Neural crest cell (in vitro differentiated cells): ENCODE measurements at regions not wholly inside any gene's neighbourhood (a gene's known extent, or its start where the extent isn't known, plus 50 kb on each side); places are given as distances from the start of the nearest gene placed in this dataset.

Source experiments
- DNase-seq: peaks from one replicate; pipeline ENCODE4 v3.0.0; 2021; ENCODE audit warnings: low read depth, mixed read lengths, low spot score
- H3K27ac Mint-ChIP-seq: one replicate; pipeline ENCODE4 v1.8.0; 2021; ENCODE audit warnings: mild to moderate bottlenecking, mixed read lengths; ENCODE audit not compliant: unreplicated experiment
- H3K27me3 Mint-ChIP-seq: 2 replicates; pipeline ENCODE4 v1.8.0; 2021; ENCODE audit warnings: low read depth, mild to moderate bottlenecking, mixed read lengths
- H3K36me3 Mint-ChIP-seq: 2 replicates; pipeline ENCODE4 v1.8.0; 2021; ENCODE audit warnings: low read depth, mild to moderate bottlenecking, mixed read lengths
- H3K4me1 Mint-ChIP-seq: 2 replicates; pipeline ENCODE4 v1.8.0; 2021; ENCODE audit warnings: mixed read lengths
- H3K4me3 Mint-ChIP-seq: one replicate; pipeline ENCODE4 v1.8.0; 2021; ENCODE audit warnings: mild to moderate bottlenecking, mixed read lengths
- H3K9me3 Mint-ChIP-seq: 2 replicates; pipeline ENCODE4 v1.8.0; 2021; ENCODE audit warnings: mixed read lengths
- TF ChIP-seq, protein P1 (sequence below): fragments of 200-600 bp; sonication (generic); conservative IDR thresholded peaks from 2 replicates; pipeline ENCODE4 v1.5.0; 2021; ENCODE audit warnings: antibody characterized with exemption, mild to moderate bottlenecking

GRCh38 chrX:40996886-40997530, 88.2 kb upstream of the USP9X start:
- no peak for DNase-seq
- H3K27ac Mint-ChIP-seq = peak overlapping the region; percentile 96

GRCh38 chrX:40998123-40998522, 87.1 kb upstream of the USP9X start:
- Mint-ChIP-seq H3K36me3 (peaks cover 10% of the 10 kb centered on the region), H3K27ac (no peak overlapping the region), H3K27me3 (no peaks in the 10 kb centered on the region), H3K4me1 (peaks cover 11% of the 10 kb centered on the region), H3K9me3 (peaks cover 12% of the 10 kb centered on the region), H3K4me3 (no peak overlapping the region)
- DNase-seq = no peak
- TF ChIP-seq, protein P1, sequence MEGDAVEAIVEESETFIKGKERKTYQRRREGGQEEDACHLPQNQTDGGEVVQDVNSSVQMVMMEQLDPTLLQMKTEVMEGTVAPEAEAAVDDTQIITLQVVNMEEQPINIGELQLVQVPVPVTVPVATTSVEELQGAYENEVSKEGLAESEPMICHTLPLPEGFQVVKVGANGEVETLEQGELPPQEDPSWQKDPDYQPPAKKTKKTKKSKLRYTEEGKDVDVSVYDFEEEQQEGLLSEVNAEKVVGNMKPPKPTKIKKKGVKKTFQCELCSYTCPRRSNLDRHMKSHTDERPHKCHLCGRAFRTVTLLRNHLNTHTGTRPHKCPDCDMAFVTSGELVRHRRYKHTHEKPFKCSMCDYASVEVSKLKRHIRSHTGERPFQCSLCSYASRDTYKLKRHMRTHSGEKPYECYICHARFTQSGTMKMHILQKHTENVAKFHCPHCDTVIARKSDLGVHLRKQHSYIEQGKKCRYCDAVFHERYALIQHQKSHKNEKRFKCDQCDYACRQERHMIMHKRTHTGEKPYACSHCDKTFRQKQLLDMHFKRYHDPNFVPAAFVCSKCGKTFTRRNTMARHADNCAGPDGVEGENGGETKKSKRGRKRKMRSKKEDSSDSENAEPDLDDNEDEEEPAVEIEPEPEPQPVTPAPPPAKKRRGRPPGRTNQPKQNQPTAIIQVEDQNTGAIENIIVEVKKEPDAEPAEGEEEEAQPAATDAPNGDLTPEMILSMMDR = no peak

More at GRCh38 chrX:40996886-40997530, 88.2 kb upstream of the USP9X start:
- peak overlapping the region; percentile 82 for H3K4me3 Mint-ChIP-seq
- peaks cover 10% of the 10 kb centered on the region for H3K36me3 Mint-ChIP-seq
- TF ChIP-seq, protein P1 = no peak
- H3K27me3 Mint-ChIP-seq = no peaks in the 10 kb centered on the region
- H3K4me1 Mint-ChIP-seq = peaks cover 11% of the 10 kb centered on the region
- peaks cover 12% of the 10 kb centered on the region for H3K9me3 Mint-ChIP-seq

DNA sequence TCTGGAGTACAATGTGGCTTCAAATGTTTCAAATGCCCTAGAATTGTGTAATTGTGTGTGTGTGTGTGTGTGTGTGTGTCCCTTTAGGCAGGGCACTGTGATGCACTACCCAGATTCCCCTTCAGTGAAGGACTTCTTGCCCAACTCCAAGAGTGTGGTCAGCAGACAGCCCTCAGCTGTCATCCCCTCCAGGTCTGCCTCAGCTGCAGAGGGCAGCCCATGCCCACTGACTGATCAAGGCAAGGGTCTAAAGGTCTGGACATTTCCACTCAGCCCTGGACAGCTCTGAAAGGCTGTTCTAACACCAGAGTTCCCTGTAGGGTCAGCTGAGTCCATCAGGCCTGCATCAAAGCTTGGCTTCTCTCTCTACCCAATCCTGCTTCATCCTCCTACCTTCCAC, 83.9 kb upstream of the USP9X start:
- Mint-ChIP-seq H3K4me1 (peaks cover 18% of the 10 kb centered on the region), H3K9me3 (peaks cover 8% of the 10 kb centered on the region), H3K27me3 (no peaks in the 10 kb centered on the region), H3K4me3 (no peak overlapping the region), H3K27ac (no peak overlapping the region), H3K36me3 (peaks cover 3% of the 10 kb centered on the region)
- DNase-seq = no peak
- TF ChIP-seq, protein P1 = no peak

GRCh38 chrX:41002026-41002425, 83.2 kb upstream of the USP9X start:
- Mint-ChIP-seq H3K9me3 (peaks cover 4% of the 10 kb centered on the region), H3K27ac (no peak overlapping the region)
- TF ChIP-seq, protein P1 = no peak

DNA sequence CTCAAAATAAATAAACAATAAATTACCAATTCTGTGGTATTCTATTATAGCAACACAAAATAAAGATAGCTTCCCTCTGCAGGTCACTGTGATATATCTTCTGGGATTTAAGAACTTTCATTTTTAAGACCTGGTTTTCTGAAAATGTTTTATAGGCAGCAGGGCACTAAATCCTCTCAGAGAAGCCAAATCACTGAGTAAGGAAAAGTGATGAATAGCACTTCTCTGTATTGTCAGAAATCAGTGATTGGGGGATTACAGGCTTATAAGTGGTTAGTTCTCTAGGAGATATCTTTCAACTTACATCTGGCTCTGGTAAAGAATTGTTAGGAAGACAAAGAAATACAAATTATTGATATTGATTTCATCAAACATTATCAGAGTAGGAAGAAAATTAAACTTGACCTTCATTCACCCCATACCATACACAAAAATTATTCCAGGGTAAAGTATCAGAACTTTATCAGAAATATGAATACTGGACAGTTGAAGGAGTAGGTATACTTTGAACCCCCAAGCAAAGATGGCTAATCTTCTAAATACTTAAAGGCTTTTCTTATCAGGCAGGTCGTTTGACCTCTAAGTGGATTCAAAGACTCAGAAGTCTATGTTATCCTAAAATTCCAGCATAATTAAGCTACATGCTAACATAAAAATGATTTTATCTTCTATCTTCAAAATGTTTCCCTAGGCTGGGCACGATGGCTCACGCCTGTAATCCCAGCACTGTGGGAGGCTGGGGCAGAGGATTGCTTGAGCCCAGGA, 81.6 kb upstream of the USP9X start:
- Mint-ChIP-seq H3K4me1 (peaks cover 11% of the 10 kb centered on the region), H3K27me3 (no peaks in the 10 kb centered on the region)
- no peak for DNase-seq

More at GRCh38 chrX:41002026-41002425, 83.2 kb upstream of the USP9X start:
- Mint-ChIP-seq H3K4me1 (peaks cover 14% of the 10 kb centered on the region), H3K4me3 (no peak overlapping the region), H3K36me3 (no peaks in the 10 kb centered on the region), H3K27me3 (no peaks in the 10 kb centered on the region)
- no peak for DNase-seq

More for the DNA sequence above, 81.6 kb upstream of the USP9X start:
- H3K36me3 Mint-ChIP-seq = no peaks in the 10 kb centered on the region
- H3K27ac Mint-ChIP-seq = no peak overlapping the region
- TF ChIP-seq, protein P1 = no peak
- no peak overlapping the region for H3K4me3 Mint-ChIP-seq
- peaks cover 3% of the 10 kb centered on the region for H3K9me3 Mint-ChIP-seq
